Liver (tissue), 8 donors: ENCODE measurements at regions not wholly inside any gene's neighbourhood (a gene's known extent, or its start where the extent isn't known, plus 50 kb on each side); places are given as distances from the start of the nearest gene placed in this dataset.

Experiments
- DNase-seq: peaks from one replicate; pipeline ENCODE4 v3.0.0-alpha.2; 2017; ENCODE audit warnings: low spot score
- H3K27ac ChIP-seq, 2 donors: one replicate each; pipeline ENCODE4 v1.7.0; 2013; ENCODE audit warnings: inconsistent platforms in 2 of 2, low read length in 2 of 2, control low read depth in 1 of 2, low read depth in 1 of 2, mild to moderate bottlenecking in 1 of 2
- H3K27me3 ChIP-seq, 4 donors: one replicate each; pipeline versions ENCODE4 v1.6.1 to v1.7.0; 2013; ENCODE audit warnings: low read length in 3 of 4, inconsistent platforms in 1 of 4, mild to moderate bottlenecking in 1 of 4, moderate library complexity in 1 of 4; ENCODE audit not compliant: control insufficient read depth in 4 of 4, insufficient read depth in 4 of 4
- H3K36me3 ChIP-seq, 4 donors: one replicate each; pipeline versions ENCODE4 v1.6.1 to v1.7.0; 2013; ENCODE audit warnings: low read length in 3 of 4, mild to moderate bottlenecking in 3 of 4, low read depth in 1 of 4, moderate library complexity in 1 of 4; ENCODE audit not compliant: control insufficient read depth in 4 of 4, insufficient read depth in 3 of 4
- H3K4me1 ChIP-seq, 4 donors: one replicate each; pipeline versions ENCODE4 v1.6.1 to v1.7.0; 2013; ENCODE audit warnings: low read length in 3 of 4, mild to moderate bottlenecking in 3 of 4, moderate library complexity in 1 of 4; ENCODE audit not compliant: control insufficient read depth in 4 of 4, insufficient read depth in 4 of 4
- H3K4me3 ChIP-seq, 3 donors: one replicate each; pipeline versions ENCODE4 v1.6.1 to v1.7.0; 2013; ENCODE audit warnings: low read length in 3 of 3, control low read depth in 1 of 3, low read depth in 1 of 3, mild to moderate bottlenecking in 1 of 3
- H3K9ac ChIP-seq, 2 donors: one replicate each; pipeline ENCODE4 v1.7.0; 2013; ENCODE audit warnings: low read length in 2 of 2, mild to moderate bottlenecking in 2 of 2, moderate library complexity in 2 of 2, control low read depth in 1 of 2, low read depth in 1 of 2
- H3K9me3 ChIP-seq, 4 donors: one replicate each; pipeline versions ENCODE4 v1.6.1 to v1.7.0; 2013; ENCODE audit warnings: low read length in 3 of 4; ENCODE audit not compliant: control insufficient read depth in 4 of 4
- EGR1 ChIP-seq, 2 donors: IDR thresholded peaks; 2 replicates each; pipeline ENCODE4 v1.6.1; 2016 to 2018; ENCODE audit warnings: antibody characterized with exemption in 2 of 2, low read depth in 2 of 2
- FOXA1 ChIP-seq: IDR thresholded peaks from 2 replicates; pipeline ENCODE4 v1.6.1; 2016; ENCODE audit warnings: antibody characterized with exemption
- FOXA2 ChIP-seq: IDR thresholded peaks from 2 replicates; pipeline ENCODE4 v1.6.1; 2016; ENCODE audit warnings: antibody characterized with exemption
- GABPA ChIP-seq, 2 donors: IDR thresholded peaks in 1 of 2; conservative IDR thresholded peaks in 1 of 2; 2 replicates each; pipeline ENCODE4 v1.6.1; 2016; ENCODE audit warnings: antibody characterized with exemption in 2 of 2, mild to moderate bottlenecking in 1 of 2, moderate library complexity in 1 of 2
- HNF4A ChIP-seq, 2 donors: conservative IDR thresholded peaks; 2 replicates each; pipeline ENCODE4 v1.6.1; 2016; ENCODE audit warnings: antibody characterized with exemption in 2 of 2, mild to moderate bottlenecking in 2 of 2
- HNF4G ChIP-seq: IDR thresholded peaks from 2 replicates; pipeline ENCODE4 v1.6.1; 2016; ENCODE audit warnings: antibody characterized with exemption
- JUND ChIP-seq, 2 donors: IDR thresholded peaks; 2 replicates each; pipeline ENCODE4 v1.6.1; 2016; ENCODE audit warnings: antibody characterized with exemption in 2 of 2
- NR2F2 ChIP-seq: IDR thresholded peaks from 2 replicates; pipeline ENCODE4 v1.6.1; 2016; ENCODE audit warnings: antibody characterized with exemption
- RAD21 ChIP-seq, 2 donors: IDR thresholded peaks; 2 replicates each; pipeline ENCODE4 v1.6.1; 2016; ENCODE audit warnings: antibody characterized with exemption in 2 of 2, mild to moderate bottlenecking in 2 of 2
- RXRA ChIP-seq, 2 donors: IDR thresholded peaks; 2 replicates each; pipeline ENCODE4 v1.6.1; 2017 to 2018; ENCODE audit warnings: antibody characterized with exemption in 2 of 2, mild to moderate bottlenecking in 1 of 2
- SP1 ChIP-seq: IDR thresholded peaks from 2 replicates; pipeline ENCODE4 v1.6.1; 2018; ENCODE audit warnings: antibody characterized with exemption, mild to moderate bottlenecking
- TAF1 ChIP-seq: conservative IDR thresholded peaks from 2 replicates; pipeline ENCODE4 v1.6.1; 2016; ENCODE audit warnings: antibody characterized with exemption, mild to moderate bottlenecking
- YY1 ChIP-seq: IDR thresholded peaks from 2 replicates; pipeline ENCODE4 v1.6.1; 2016; ENCODE audit warnings: antibody characterized with exemption, mild to moderate bottlenecking
- WGBS: extraction: QIAGEN DNeasy Blood & Tissue Kit; methylation state at CpG from one replicate; pipeline ENCODE4 v1.1.7; 2013; 5-methylcytosine and 5-hydroxymethylcytosine counted together
- TF ChIP-seq, protein P1 (sequence below): fragments of 150-350 bp; IDR thresholded peaks from 2 replicates; pipeline ENCODE4 v1.5.1; 2017; ENCODE audit warnings: improper control_type of control experiment, low read depth, low read length; ENCODE audit not compliant: missing input control
- TF ChIP-seq, protein P2 (sequence below): IDR thresholded peaks from 2 replicates; pipeline ENCODE4 v1.6.1; 2016; ENCODE audit warnings: antibody characterized with exemption
- TF ChIP-seq, protein P3 (sequence below): IDR thresholded peaks from 2 replicates; pipeline ENCODE4 v1.6.1; 2016; ENCODE audit warnings: antibody characterized with exemption, mild to moderate bottlenecking
- TF ChIP-seq, protein P4 (sequence below): IDR thresholded peaks from 2 replicates; pipeline ENCODE4 v1.6.1; 2016; ENCODE audit warnings: antibody characterized with exemption
- TF ChIP-seq, protein P5 (sequence below): IDR thresholded peaks from 2 replicates; pipeline ENCODE4 v1.6.1; 2016; ENCODE audit warnings: antibody characterized with exemption
- donor health status: healthy.
- donor health status: healthy.
- donor health status: healthy.
- donor health status: healthy.
- donor health status: healthy.

DNA sequence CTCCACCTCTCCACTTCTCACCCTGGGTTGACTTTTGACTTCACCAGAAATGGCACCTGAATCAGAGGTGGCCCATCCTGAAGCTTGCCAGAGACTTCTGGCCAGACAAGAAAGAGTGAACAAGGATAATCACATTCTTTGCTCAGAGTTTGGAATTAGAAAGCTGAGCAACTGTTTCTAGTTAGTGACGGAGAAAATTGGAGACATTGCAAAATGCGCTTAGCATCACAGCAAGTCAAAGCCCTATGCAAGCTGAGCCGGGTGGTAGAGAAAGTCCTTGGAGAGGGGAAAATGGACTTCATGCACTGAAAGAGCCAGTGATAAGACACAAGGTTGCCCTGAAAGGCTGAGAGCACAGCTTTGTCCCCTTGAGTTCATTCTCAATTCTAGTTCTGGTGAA lies 161.8 kb downstream of the PAH start (continued):
- TF ChIP-seq, protein P1, sequence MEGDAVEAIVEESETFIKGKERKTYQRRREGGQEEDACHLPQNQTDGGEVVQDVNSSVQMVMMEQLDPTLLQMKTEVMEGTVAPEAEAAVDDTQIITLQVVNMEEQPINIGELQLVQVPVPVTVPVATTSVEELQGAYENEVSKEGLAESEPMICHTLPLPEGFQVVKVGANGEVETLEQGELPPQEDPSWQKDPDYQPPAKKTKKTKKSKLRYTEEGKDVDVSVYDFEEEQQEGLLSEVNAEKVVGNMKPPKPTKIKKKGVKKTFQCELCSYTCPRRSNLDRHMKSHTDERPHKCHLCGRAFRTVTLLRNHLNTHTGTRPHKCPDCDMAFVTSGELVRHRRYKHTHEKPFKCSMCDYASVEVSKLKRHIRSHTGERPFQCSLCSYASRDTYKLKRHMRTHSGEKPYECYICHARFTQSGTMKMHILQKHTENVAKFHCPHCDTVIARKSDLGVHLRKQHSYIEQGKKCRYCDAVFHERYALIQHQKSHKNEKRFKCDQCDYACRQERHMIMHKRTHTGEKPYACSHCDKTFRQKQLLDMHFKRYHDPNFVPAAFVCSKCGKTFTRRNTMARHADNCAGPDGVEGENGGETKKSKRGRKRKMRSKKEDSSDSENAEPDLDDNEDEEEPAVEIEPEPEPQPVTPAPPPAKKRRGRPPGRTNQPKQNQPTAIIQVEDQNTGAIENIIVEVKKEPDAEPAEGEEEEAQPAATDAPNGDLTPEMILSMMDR = no peak
- TF ChIP-seq YY1 (no peak), NR2F2 (no peak), FOXA1 (no peak), EGR1 (IDR thresholded peaks at IDR 0.05; ENCODE audit: low read depth in 2 of 2) (no peak), JUND (IDR thresholded peaks at IDR 0.05) (no peak)
- TF ChIP-seq, protein P2, sequence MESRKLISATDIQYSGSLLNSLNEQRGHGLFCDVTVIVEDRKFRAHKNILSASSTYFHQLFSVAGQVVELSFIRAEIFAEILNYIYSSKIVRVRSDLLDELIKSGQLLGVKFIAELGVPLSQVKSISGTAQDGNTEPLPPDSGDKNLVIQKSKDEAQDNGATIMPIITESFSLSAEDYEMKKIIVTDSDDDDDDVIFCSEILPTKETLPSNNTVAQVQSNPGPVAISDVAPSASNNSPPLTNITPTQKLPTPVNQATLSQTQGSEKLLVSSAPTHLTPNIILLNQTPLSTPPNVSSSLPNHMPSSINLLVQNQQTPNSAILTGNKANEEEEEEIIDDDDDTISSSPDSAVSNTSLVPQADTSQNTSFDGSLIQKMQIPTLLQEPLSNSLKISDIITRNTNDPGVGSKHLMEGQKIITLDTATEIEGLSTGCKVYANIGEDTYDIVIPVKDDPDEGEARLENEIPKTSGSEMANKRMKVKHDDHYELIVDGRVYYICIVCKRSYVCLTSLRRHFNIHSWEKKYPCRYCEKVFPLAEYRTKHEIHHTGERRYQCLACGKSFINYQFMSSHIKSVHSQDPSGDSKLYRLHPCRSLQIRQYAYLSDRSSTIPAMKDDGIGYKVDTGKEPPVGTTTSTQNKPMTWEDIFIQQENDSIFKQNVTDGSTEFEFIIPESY = no peak

DNA sequence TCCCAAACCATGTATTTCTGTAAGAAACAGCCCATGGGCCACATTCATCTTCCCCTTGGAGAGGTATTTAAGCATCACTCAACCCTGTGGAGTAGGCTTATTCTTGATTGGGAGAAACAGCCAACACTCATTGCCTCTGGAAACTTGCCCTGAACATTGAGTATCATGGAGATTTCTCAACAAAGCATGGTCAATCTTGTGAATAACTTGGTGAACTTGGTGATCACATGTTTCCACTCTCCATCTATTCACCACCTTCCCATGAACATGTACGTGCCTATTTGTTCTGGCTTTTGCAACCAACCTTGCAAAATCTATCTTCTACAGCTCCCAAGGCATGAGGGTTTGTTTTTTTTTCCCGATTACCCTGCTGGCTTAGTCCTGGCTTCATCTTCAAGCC lies 163.2 kb downstream of the PAH start:
- no peaks in the 10 kb centered on the region for H3K27me3 ChIP-seq
- no peaks in the 10 kb centered on the region for H3K36me3 ChIP-seq
- H3K9me3 ChIP-seq = no peaks in the 10 kb centered on the region
- WGBS = 79% methylated on average over 2 of the region's 2 CpGs
- no peak for TF ChIP-seq FOXA2
- no peak for TF ChIP-seq HNF4G
- no peak for TF ChIP-seq FOXA1
- TF ChIP-seq RXRA (IDR thresholded peaks at IDR 0.05) = no peak
- TF ChIP-seq NR2F2 = no peak
- no peak for TF ChIP-seq RAD21 (IDR thresholded peaks at IDR 0.05)
- no peak for TF ChIP-seq SP1
- TF ChIP-seq, protein P1 = no peak
- no peak for TF ChIP-seq GABPA (IDR thresholded peaks at IDR 0.05 in 1 of 2, conservative IDR thresholded peaks at IDR 0.05 in 1 of 2)
- no peak for TF ChIP-seq JUND (IDR thresholded peaks at IDR 0.05)
- no peak for TF ChIP-seq YY1
- TF ChIP-seq TAF1 = no peak
- TF ChIP-seq, protein P3, sequence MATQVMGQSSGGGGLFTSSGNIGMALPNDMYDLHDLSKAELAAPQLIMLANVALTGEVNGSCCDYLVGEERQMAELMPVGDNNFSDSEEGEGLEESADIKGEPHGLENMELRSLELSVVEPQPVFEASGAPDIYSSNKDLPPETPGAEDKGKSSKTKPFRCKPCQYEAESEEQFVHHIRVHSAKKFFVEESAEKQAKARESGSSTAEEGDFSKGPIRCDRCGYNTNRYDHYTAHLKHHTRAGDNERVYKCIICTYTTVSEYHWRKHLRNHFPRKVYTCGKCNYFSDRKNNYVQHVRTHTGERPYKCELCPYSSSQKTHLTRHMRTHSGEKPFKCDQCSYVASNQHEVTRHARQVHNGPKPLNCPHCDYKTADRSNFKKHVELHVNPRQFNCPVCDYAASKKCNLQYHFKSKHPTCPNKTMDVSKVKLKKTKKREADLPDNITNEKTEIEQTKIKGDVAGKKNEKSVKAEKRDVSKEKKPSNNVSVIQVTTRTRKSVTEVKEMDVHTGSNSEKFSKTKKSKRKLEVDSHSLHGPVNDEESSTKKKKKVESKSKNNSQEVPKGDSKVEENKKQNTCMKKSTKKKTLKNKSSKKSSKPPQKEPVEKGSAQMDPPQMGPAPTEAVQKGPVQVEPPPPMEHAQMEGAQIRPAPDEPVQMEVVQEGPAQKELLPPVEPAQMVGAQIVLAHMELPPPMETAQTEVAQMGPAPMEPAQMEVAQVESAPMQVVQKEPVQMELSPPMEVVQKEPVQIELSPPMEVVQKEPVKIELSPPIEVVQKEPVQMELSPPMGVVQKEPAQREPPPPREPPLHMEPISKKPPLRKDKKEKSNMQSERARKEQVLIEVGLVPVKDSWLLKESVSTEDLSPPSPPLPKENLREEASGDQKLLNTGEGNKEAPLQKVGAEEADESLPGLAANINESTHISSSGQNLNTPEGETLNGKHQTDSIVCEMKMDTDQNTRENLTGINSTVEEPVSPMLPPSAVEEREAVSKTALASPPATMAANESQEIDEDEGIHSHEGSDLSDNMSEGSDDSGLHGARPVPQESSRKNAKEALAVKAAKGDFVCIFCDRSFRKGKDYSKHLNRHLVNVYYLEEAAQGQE = no peak
- TF ChIP-seq EGR1 (IDR thresholded peaks at IDR 0.05; ENCODE audit: low read depth in 2 of 2) = no peak
- no peak for TF ChIP-seq HNF4A (conservative IDR thresholded peaks at IDR 0.05)
- TF ChIP-seq, protein P4, sequence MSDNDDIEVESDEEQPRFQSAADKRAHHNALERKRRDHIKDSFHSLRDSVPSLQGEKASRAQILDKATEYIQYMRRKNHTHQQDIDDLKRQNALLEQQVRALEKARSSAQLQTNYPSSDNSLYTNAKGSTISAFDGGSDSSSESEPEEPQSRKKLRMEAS = no peak
- TF ChIP-seq, protein P2 = no peak
- TF ChIP-seq, protein P5, sequence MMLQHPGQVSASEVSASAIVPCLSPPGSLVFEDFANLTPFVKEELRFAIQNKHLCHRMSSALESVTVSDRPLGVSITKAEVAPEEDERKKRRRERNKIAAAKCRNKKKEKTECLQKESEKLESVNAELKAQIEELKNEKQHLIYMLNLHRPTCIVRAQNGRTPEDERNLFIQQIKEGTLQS = no peak
- H3K4me3 ChIP-seq = no peak overlapping the region
- H3K9ac ChIP-seq = no peak overlapping the region
- DNase-seq = no peak
- H3K27ac ChIP-seq = no peak overlapping the region
- no peaks in the 10 kb centered on the region for H3K4me1 ChIP-seq
